Pancreas (tissue), 10 donors: ENCODE measurements at regions not wholly inside any gene's neighbourhood (a gene's known extent, or its start where the extent isn't known, plus 50 kb on each side); places are given as distances from the start of the nearest gene placed in this dataset.

Source experiments
- ATAC-seq, 4 donors: fragments of 200-7000 bp; cut with Tn5 transposase; one replicate each; pipeline versions ENCODE4 v1.8.0 to v1.9.1; 2020; ENCODE audit warnings: mild to moderate bottlenecking in 4 of 4, moderate library complexity in 4 of 4
- DNase-seq, 6 donors: peaks; one replicate each; pipeline ENCODE4 v3.0.0-alpha.2; 2020
- FAIRE-seq: peaks from 2 replicates; lab custom pipeline; 2012; peaks lifted over from hg19 to GRCh38; lab: Jason Lieb, UNC
- H3K27ac ChIP-seq, 4 donors: fragments of 200-600 bp; sonication (generic); 1 replicate in 3 of 4; 2 replicates in 1 of 4; pipeline versions ENCODE4 v1.5.0 to v1.8.0; 2020
- H3K27me3 ChIP-seq, 4 donors: fragments of 200-600 bp; one replicate each; pipeline ENCODE4 v1.8.0; 2021
- H3K36me3 ChIP-seq, 3 donors: fragments of 200-600 bp; sonication (generic) in 1 of 3; one replicate each; pipeline versions ENCODE4 v1.5.0 to v1.8.0; 2020 to 2021
- H3K4me1 ChIP-seq, 3 donors: fragments of 200-600 bp; one replicate each; pipeline ENCODE4 v1.8.0; 2021
- H3K4me3 ChIP-seq, 4 donors: fragments of 200-600 bp; sonication (generic) in 2 of 4; one replicate each; pipeline versions ENCODE4 v1.5.0 to v1.8.0; 2020 to 2021
- H3K9me3 ChIP-seq, 4 donors: fragments of 200-600 bp; one replicate each; pipeline ENCODE4 v1.8.0; 2021
- CTCF ChIP-seq, 4 donors: fragments of 200-600 bp; sonication (generic) in 3 of 4; IDR thresholded peaks; one replicate each; pipeline versions ENCODE4 v1.5.0 to v1.8.0; 2021; ENCODE audit warnings: antibody characterized with exemption in 4 of 4
- WGBS, 2 donors: extraction: QIAGEN DNeasy Blood & Tissue Kit; methylation state at CpG; one replicate each; pipeline ENCODE4 v1.1.7; 2013; 5-methylcytosine and 5-hydroxymethylcytosine counted together
- intact Hi-C, 3 donors: fragments of 100-400 bp; cut with DNase I; formaldehyde crosslinking; loops; one replicate each; pipeline versions ENCODE4 v1.11.1 to v1.14.2; 2022
- donor health status: healthy with polysubstance abuse.
- donor health status: DM: no; HTN: no; CAD: no; lungs with moderate emphysema.
- donor health status: DM: no; HTN: no; CAD: no.
- donor health status: control.
- donor health status: control.
- donor health status: Bipolar disorder and iron deficiency.
- donor health status: DM: yes; HTN: yes; CAD: no.
- donor health status: DM: no; HTN: no; CAD: no.
- donor health status: DM: no; HTN: no; CAD: no.
- donor health status: DM: yes; HTN: yes; CAD: no.

GRCh38 chr10:111131168-111131799, 54.5 kb downstream of the ADRA2A start:
- ATAC-seq = peak; percentile 61 to 84 (median 74)
- no peak overlapping the region for H3K4me3 ChIP-seq
- FAIRE-seq = no peak
- no peaks in the 10 kb centered on the region for H3K36me3 ChIP-seq
- TF ChIP-seq CTCF (IDR thresholded peaks at IDR 0.05) = no peak
- H3K4me1 ChIP-seq = peaks cover 0 to 10% (median 0%) of the 10 kb centered on the region in 3 donors
- peak in 2 of 6 donors; percentile 22 to 38 for DNase-seq
- no peaks in the 10 kb centered on the region for H3K9me3 ChIP-seq
- H3K27ac ChIP-seq = peak overlapping the region; percentile 22 to 62 (median 42)
- no peaks in the 10 kb centered on the region for H3K27me3 ChIP-seq
- 26 to 27% methylated on average over 8 of the region's 8 CpGs for WGBS, 2 donors
- intact Hi-C loops = no loop called here

DNA sequence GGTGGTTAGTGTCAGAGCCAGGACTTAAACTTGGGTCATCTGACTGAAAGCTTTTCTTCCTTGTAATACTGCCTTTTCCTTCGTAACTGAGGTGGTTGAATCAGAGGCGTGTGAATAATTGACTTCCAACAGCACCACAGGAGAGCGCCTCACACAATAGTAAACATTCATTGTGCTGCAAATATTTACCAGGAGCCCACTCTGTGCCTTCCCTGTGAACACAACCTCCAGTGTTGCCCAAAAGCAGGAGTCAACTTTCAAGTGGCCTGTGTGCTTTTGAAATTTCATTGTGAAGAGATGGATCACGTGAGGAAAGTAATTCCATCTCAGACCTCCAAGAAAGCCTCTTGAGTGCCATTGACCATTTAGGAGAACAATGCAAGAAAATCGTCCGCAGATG, 60.2 kb downstream of the ADRA2A start:
- no peak for TF ChIP-seq CTCF (IDR thresholded peaks at IDR 0.05)
- FAIRE-seq (no peak), ATAC-seq (peak; percentile 23 to 88 (median 72)), DNase-seq (peak in 2 of 6 donors; percentile 19 to 35)
- no peaks in the 10 kb centered on the region for H3K36me3 ChIP-seq
- H3K27ac ChIP-seq = peak overlapping the region in 2 of 4 donors; percentile 20 to 40
- peaks cover 0 to 4% (median 0%) of the 10 kb centered on the region in 3 donors for H3K4me1 ChIP-seq
- H3K9me3 ChIP-seq = no peaks in the 10 kb centered on the region
- no peak overlapping the region for H3K4me3 ChIP-seq
- WGBS, 2 donors = 54 to 57% methylated on average over 6 of the region's 6 CpGs
- intact Hi-C loops = no loop called here
- H3K27me3 ChIP-seq = no peaks in the 10 kb centered on the region

- WGBS, 2 donors = 18 to 25% methylated on average over 4 of the region's 4 CpGs
- FAIRE-seq (no peak), ATAC-seq (peak; percentile 30 to 69 (median 58)), DNase-seq (no peak)
- no peaks in the 10 kb centered on the region for H3K36me3 ChIP-seq
- H3K9me3 ChIP-seq = no peaks in the 10 kb centered on the region
- peaks cover 0 to 4% (median 0%) of the 10 kb centered on the region in 3 donors for H3K4me1 ChIP-seq
- H3K27ac ChIP-seq = peak overlapping the region in 1 of 4 donors; percentile 40
- no peak for TF ChIP-seq CTCF (IDR thresholded peaks at IDR 0.05)
- H3K4me3 ChIP-seq = no peak overlapping the region
- no peaks in the 10 kb centered on the region for H3K27me3 ChIP-seq
- intact Hi-C loops = no loop called here
Measured at GRCh38 chr10:111137587-111137986, 60.8 kb downstream of the ADRA2A start.

DNA sequence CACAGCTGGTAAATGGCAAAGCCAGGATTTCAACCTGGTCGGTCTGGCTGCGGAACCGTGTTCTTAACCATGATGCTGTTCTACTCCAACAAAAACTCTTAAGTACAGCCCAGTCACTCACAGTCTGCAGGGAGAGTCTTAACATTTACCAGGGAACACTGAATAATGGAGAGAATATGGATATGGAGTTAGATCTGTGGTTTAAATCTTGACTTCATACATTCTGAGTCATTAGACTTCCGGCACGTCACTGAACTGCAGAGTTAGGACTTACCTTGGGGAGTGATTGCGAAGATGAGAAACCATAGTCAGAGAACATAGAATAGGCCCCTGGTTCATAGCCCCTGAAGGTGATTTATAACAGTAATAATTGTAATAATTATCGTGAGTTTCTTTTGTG, 61.7 kb downstream of the ADRA2A start:
- intact Hi-C loops = no loop called here
- DNase-seq = no peak

More for the DNA sequence above, 61.7 kb downstream of the ADRA2A start:
- Histone ChIP-seq H3K27ac (no peak overlapping the region), H3K4me1 (peaks cover 0 to 4% (median 0%) of the 10 kb centered on the region in 3 donors), H3K27me3 (no peaks in the 10 kb centered on the region), H3K36me3 (no peaks in the 10 kb centered on the region), H3K9me3 (no peaks in the 10 kb centered on the region), H3K4me3 (no peak overlapping the region)
- no peak for ATAC-seq
- WGBS, 2 donors = 95 to 96% methylated on average over 7 of the region's 7 CpGs
- TF ChIP-seq CTCF (IDR thresholded peaks at IDR 0.05) = no peak
- FAIRE-seq = no peak
